Endothelial cell (in vitro differentiated cells): ENCODE measurements at regions not wholly inside any gene's neighbourhood (a gene's known extent, or its start where the extent isn't known, plus 50 kb on each side); places are given as distances from the start of the nearest gene placed in this dataset.

Experiments used
- DNase-seq: peaks from one replicate; pipeline ENCODE4 v3.0.0; 2021; ENCODE audit warnings: low spot score
- H3K27ac Mint-ChIP-seq: one replicate; pipeline ENCODE4 v1.8.0; 2021; ENCODE audit warnings: mixed read lengths, inconsistent platforms; ENCODE audit not compliant: unreplicated experiment
- H3K27me3 Mint-ChIP-seq: one replicate; pipeline ENCODE4 v1.8.0; 2021; ENCODE audit warnings: mild to moderate bottlenecking, moderate library complexity, mixed read lengths, inconsistent platforms; ENCODE audit not compliant: unreplicated experiment
- H3K36me3 Mint-ChIP-seq: one replicate; pipeline ENCODE4 v1.8.0; 2021; ENCODE audit warnings: mild to moderate bottlenecking, low read depth, mixed read lengths, inconsistent platforms; ENCODE audit not compliant: unreplicated experiment
- H3K4me1 Mint-ChIP-seq: one replicate; pipeline ENCODE4 v1.8.0; 2021; ENCODE audit warnings: mild to moderate bottlenecking, mixed read lengths, inconsistent platforms; ENCODE audit not compliant: unreplicated experiment
- H3K4me3 Mint-ChIP-seq: one replicate; pipeline ENCODE4 v1.8.0; 2021; ENCODE audit warnings: mild to moderate bottlenecking, mixed read lengths, inconsistent platforms; ENCODE audit not compliant: unreplicated experiment
- H3K9me3 Mint-ChIP-seq: one replicate; pipeline ENCODE4 v1.8.0; 2021; ENCODE audit warnings: mixed read lengths, inconsistent platforms; ENCODE audit not compliant: unreplicated experiment
- TF ChIP-seq, protein P1 (sequence below): fragments of 200-600 bp; sonication (generic); IDR thresholded peaks from one replicate; pipeline ENCODE4 v1.5.0; 2021; ENCODE audit warnings: antibody characterized with exemption; ENCODE audit not compliant: unreplicated experiment

DNA sequence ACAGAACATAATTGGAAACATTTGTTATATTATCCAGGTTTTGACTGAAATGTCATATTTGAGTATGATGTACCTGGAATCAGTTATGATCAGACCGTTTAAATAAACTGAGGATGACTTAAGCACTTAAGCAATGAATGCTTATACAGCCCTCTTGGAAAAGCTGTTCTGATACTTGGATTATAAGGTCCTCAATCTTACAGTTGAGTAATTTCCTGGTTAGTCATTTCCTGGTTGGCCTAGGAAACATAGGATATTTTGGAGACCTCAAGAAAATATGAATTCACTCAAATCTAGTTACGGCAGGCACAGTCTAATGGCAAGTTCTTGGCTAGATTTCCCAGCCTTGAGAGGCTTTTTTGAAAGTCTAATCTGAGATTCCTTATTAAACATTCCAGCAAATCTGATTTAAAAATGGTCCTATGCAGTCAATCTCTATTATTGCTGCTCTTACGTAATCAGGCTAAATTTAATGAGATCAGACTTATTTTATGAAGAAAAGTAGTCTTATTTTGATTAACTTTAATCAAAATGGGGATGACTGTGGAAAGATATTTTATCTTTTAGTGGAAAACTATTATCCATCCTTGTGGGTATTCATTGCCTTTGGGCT is 447.2 kb downstream of the SNAPC1 start:
- Mint-ChIP-seq H3K4me3 (no peak overlapping the region), H3K36me3 (no peaks in the 10 kb centered on the region), H3K4me1 (no peaks in the 10 kb centered on the region), H3K27ac (no peak overlapping the region), H3K9me3 (no peaks in the 10 kb centered on the region), H3K27me3 (peaks cover 1% of the 10 kb centered on the region)
- no peak for DNase-seq
- TF ChIP-seq, protein P1, sequence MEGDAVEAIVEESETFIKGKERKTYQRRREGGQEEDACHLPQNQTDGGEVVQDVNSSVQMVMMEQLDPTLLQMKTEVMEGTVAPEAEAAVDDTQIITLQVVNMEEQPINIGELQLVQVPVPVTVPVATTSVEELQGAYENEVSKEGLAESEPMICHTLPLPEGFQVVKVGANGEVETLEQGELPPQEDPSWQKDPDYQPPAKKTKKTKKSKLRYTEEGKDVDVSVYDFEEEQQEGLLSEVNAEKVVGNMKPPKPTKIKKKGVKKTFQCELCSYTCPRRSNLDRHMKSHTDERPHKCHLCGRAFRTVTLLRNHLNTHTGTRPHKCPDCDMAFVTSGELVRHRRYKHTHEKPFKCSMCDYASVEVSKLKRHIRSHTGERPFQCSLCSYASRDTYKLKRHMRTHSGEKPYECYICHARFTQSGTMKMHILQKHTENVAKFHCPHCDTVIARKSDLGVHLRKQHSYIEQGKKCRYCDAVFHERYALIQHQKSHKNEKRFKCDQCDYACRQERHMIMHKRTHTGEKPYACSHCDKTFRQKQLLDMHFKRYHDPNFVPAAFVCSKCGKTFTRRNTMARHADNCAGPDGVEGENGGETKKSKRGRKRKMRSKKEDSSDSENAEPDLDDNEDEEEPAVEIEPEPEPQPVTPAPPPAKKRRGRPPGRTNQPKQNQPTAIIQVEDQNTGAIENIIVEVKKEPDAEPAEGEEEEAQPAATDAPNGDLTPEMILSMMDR, result no peak

DNA sequence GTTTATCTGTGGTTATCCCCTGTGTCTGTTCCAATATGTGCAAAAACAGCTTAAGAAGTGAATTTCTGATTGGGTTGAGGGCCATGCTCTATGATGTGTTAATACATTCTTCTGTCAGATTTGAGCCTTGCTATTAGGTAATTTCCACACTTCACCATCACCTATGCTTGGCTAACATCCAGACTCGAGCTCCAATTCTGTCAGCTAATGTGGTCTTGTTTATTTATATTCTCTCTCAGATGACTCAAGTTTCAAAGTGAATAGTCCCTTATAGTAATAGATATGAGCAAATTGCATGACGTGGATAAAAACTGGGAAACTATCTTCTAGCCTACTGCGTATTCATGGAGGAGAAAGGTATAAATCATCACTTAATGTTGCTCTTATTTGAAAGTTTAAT is 451.3 kb downstream of the SNAPC1 start:
- Mint-ChIP-seq H3K36me3 (no peaks in the 10 kb centered on the region), H3K4me3 (no peak overlapping the region), H3K27ac (no peak overlapping the region), H3K9me3 (no peaks in the 10 kb centered on the region), H3K27me3 (no peaks in the 10 kb centered on the region), H3K4me1 (no peaks in the 10 kb centered on the region)
- TF ChIP-seq, protein P1, result no peak
- DNase-seq, result no peak

DNA sequence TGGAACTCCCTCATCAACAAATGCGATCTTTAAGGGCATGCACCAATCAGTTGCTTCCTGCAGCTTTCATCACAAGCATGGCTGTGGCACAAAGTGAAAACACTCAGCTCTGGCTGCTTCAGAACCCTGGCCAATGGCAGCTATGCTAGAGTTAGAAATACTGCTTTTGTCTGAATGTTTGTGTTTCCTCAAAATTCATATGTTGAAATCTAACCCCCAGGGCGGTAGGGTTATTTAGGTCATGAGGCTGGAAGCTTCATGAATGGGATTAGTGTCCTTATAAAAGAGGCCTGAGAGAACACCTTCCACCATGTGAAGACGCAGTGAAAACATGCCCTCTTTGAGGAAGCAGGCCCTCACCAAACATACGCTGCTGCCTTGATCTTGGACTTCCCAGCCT is 453.9 kb downstream of the SNAPC1 start:
- Mint-ChIP-seq H3K27me3 (no peaks in the 10 kb centered on the region), H3K27ac (no peak overlapping the region), H3K4me1 (no peaks in the 10 kb centered on the region), H3K4me3 (no peak overlapping the region), H3K36me3 (no peaks in the 10 kb centered on the region), H3K9me3 (no peaks in the 10 kb centered on the region)
- TF ChIP-seq, protein P1, result no peak
- no peak for DNase-seq

- no peak overlapping the region for H3K4me3 Mint-ChIP-seq
- peaks cover 8% of the 10 kb centered on the region for H3K36me3 Mint-ChIP-seq
- no peak overlapping the region for H3K27ac Mint-ChIP-seq
- TF ChIP-seq, protein P1, result no peak
- no peaks in the 10 kb centered on the region for H3K9me3 Mint-ChIP-seq
- no peaks in the 10 kb centered on the region for H3K27me3 Mint-ChIP-seq
- H3K4me1 Mint-ChIP-seq, result no peaks in the 10 kb centered on the region
- DNase-seq, result no peak
These were observed 472.6 kb downstream of the SNAPC1 start for GRCh38 chr14:62234849-62235248.

DNA sequence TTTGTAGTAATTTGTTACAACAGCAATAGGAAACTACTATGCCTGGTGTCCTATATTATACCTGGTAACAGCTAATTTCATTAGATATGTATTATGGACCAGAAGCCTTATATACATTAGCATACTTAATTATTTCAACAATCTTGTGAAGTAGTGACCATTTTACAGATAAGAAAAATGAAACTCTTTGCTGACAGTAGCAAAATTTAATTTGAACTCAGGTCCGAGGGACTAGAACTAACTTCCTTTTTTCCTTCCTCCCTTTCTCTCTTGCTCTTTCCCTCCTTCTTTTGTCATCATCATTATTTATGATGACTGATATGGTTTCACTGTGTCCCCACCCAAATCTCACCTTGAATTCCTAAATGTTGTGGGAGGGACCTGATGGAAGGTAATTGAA is 482.0 kb downstream of the SNAPC1 start:
- Mint-ChIP-seq H3K36me3 (no peaks in the 10 kb centered on the region), H3K27me3 (no peaks in the 10 kb centered on the region), H3K4me3 (no peak overlapping the region), H3K27ac (no peak overlapping the region), H3K4me1 (no peaks in the 10 kb centered on the region), H3K9me3 (no peaks in the 10 kb centered on the region)
- DNase-seq, result no peak
- TF ChIP-seq, protein P1, result no peak
